Right atrium auricular region (tissue), 2 donors: ENCODE measurements at regions not wholly inside any gene's neighbourhood (a gene's known extent, or its start where the extent isn't known, plus 50 kb on each side); places are given as distances from the start of the nearest gene placed in this dataset.

ENCODE experiments used
- DNase-seq: peaks from one replicate; pipeline ENCODE4 v3.0.0-alpha.2; 2019; ENCODE audit warnings: low spot score
- H3K27ac ChIP-seq, 2 donors: fragments of 200-600 bp; sonication (generic); 1 replicate in 1 of 2; 2 replicates in 1 of 2; pipeline ENCODE4 v1.5.1; 2016 to 2019
- H3K27me3 ChIP-seq, 2 donors: fragments of 200-600 bp; sonication (generic); one replicate each; pipeline versions ENCODE4 v1.5.1 to v1.6.0; 2017 to 2019
- H3K36me3 ChIP-seq: fragments of 200-600 bp; sonication (generic); one replicate; pipeline ENCODE4 v1.5.1; 2016
- H3K4me1 ChIP-seq, 2 donors: fragments of 200-600 bp; sonication (generic); one replicate each; pipeline versions ENCODE4 v1.5.1 to v1.6.0; 2017 to 2019
- H3K4me3 ChIP-seq, 2 donors: fragments of 200-600 bp; sonication (generic); 1 replicate in 1 of 2; 2 replicates in 1 of 2; pipeline ENCODE4 v1.5.1; 2017 to 2019; ENCODE audit warnings: mild to moderate bottlenecking in 1 of 2, moderate library complexity in 1 of 2
- H3K9me3 ChIP-seq, 2 donors: fragments of 200-600 bp; sonication (generic); one replicate each; pipeline ENCODE4 v1.5.1; 2019
- TF ChIP-seq, protein P1 (sequence below), 2 donors: fragments of 200-600 bp; sonication (generic); IDR thresholded peaks; one replicate each; pipeline ENCODE4 v1.5.1; 2019; ENCODE audit warnings: antibody characterized with exemption in 2 of 2

DNA sequence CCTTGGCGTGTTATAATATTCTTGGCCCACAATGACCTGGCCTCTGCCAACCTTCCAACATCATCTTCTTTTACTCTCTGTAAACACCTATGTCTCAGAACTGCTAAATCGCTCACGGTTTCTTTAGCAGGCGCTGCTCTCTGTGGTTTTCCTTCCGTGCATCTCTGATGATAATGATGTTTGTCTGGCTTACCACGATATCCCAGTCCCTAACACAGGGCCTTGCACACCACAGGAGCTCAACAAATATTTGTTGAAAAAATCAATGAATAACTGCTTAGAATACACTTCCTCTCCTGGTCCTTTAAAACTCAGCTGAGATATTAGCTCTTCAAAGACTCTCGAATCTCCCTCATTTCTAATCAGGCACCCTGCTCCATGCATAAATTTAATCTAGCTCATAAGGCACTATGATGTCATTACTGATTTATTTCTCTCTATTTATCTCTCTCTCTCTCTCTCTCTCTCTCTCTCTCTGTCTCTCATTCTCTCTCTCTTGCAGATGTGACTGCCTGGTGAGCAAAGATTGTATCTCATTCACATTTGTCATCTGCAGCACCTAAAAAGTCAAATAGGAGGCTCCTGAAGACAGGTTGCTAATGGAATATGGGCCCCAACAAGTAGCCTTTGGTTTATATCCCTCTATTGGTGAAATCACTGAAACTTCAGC lies 206.4 kb downstream of the NHLRC3 start:
- Histone ChIP-seq H3K27ac (no peak overlapping the region), H3K27me3 (no peaks in the 10 kb centered on the region), H3K36me3 (no peaks in the 10 kb centered on the region), H3K4me1 (no peaks in the 10 kb centered on the region), H3K4me3 (no peak overlapping the region), H3K9me3 (no peaks in the 10 kb centered on the region)
- DNase-seq = no peak
- TF ChIP-seq, protein P1, sequence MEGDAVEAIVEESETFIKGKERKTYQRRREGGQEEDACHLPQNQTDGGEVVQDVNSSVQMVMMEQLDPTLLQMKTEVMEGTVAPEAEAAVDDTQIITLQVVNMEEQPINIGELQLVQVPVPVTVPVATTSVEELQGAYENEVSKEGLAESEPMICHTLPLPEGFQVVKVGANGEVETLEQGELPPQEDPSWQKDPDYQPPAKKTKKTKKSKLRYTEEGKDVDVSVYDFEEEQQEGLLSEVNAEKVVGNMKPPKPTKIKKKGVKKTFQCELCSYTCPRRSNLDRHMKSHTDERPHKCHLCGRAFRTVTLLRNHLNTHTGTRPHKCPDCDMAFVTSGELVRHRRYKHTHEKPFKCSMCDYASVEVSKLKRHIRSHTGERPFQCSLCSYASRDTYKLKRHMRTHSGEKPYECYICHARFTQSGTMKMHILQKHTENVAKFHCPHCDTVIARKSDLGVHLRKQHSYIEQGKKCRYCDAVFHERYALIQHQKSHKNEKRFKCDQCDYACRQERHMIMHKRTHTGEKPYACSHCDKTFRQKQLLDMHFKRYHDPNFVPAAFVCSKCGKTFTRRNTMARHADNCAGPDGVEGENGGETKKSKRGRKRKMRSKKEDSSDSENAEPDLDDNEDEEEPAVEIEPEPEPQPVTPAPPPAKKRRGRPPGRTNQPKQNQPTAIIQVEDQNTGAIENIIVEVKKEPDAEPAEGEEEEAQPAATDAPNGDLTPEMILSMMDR (IDR thresholded peaks at IDR 0.05) = no peak

DNA sequence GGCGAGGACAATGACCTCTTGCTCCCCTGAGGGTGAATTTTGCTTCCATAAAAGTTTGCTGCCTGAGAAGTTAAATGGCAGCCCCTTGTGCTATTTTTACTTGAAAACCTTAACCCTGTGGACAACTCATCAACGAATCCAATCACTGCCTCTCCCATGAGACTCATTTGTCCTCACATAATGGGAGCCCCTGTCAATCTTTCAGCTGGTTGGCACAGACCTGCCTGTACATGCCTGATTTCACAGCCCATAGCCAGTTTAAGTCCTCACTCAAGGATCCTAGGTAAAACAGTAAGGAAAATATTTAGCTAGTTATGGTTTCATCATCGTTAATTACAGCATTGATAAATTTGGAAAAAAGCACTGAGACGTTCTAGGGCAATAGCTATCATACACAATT lies 207.4 kb downstream of the NHLRC3 start:
- Histone ChIP-seq H3K9me3 (no peaks in the 10 kb centered on the region), H3K4me3 (no peak overlapping the region), H3K27ac (no peak overlapping the region), H3K36me3 (no peaks in the 10 kb centered on the region), H3K4me1 (peaks cover 0 to 4% of the 10 kb centered on the region in 2 donors), H3K27me3 (no peaks in the 10 kb centered on the region)
- TF ChIP-seq, protein P1 (IDR thresholded peaks at IDR 0.05) = no peak
- no peak for DNase-seq

DNA sequence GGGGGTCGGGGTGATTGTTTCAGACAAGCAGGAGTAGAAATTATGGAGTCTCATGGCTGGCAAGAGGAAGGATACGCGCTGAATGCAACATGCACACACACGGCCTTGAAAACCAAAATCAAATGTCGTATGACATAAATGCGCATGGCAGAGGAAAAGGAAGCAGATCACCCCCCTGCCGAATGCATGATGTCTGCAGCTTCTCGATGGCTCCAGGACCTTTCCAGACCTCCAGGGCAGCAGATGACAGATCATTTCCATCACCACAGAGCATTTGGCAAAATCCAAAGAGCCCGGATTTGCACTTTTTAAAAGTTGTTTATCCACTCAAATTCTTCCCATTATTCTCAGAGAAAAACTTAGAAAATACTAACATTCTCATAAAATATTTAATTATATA lies 211.7 kb downstream of the NHLRC3 start:
- no peak overlapping the region for H3K27ac ChIP-seq
- TF ChIP-seq, protein P1 (IDR thresholded peaks at IDR 0.05) = no peak
- no peaks in the 10 kb centered on the region for H3K36me3 ChIP-seq
- H3K4me3 ChIP-seq = no peak overlapping the region
- DNase-seq = no peak
- H3K27me3 ChIP-seq = no peaks in the 10 kb centered on the region
- peaks cover 0 to 18% of the 10 kb centered on the region in 2 donors for H3K4me1 ChIP-seq
- no peaks in the 10 kb centered on the region for H3K9me3 ChIP-seq

DNA sequence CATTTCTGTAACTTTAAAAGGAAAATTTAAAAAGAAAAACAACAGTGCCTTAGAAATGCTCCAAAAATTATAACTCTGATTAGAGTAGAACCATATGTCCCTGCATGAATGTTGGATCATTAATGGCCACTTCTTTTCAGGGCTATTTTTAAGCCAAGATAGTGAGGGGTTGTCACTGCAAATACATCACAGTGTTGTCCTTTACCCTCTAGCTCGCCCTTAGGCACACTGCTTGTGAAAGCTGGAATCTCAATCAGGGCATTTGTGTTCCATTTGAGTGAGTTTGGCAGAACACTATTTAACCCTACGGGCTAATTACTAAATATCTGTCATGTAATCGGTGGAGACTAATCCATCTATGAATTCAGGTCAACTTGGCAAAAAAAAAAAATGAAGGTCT lies 212.2 kb downstream of the NHLRC3 start:
- DNase-seq = no peak
- H3K27ac ChIP-seq = no peak overlapping the region
- H3K4me1 ChIP-seq = peaks cover 0 to 20% of the 10 kb centered on the region in 2 donors
- H3K4me3 ChIP-seq = no peak overlapping the region
- no peaks in the 10 kb centered on the region for H3K27me3 ChIP-seq
- TF ChIP-seq, protein P1 (IDR thresholded peaks at IDR 0.05) = no peak
- no peaks in the 10 kb centered on the region for H3K9me3 ChIP-seq
- no peaks in the 10 kb centered on the region for H3K36me3 ChIP-seq

DNA sequence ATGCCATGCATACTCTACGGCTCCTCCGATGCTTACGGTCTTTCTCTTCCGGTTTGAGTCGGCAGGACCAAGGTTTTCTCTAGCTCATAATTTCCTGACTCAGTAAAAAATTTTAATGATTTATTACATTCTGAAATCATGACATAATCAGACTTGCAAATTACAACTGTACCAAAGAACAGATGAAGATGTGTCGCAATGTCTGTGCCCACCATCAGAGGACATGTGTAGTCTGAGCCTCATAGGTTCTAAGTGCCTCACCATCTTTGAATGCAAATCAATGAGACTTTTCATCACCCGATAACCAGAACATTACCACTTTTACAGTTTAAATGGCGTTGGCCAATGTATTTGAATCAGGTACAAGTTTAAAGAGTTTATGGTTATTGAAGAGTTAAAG lies 213.1 kb downstream of the NHLRC3 start:
- H3K36me3 ChIP-seq = no peaks in the 10 kb centered on the region
- no peak overlapping the region for H3K4me3 ChIP-seq
- H3K9me3 ChIP-seq = no peaks in the 10 kb centered on the region
- H3K27me3 ChIP-seq = no peaks in the 10 kb centered on the region
- TF ChIP-seq, protein P1 (IDR thresholded peaks at IDR 0.05) = no peak
- DNase-seq = no peak
- peaks cover 0 to 25% of the 10 kb centered on the region in 2 donors for H3K4me1 ChIP-seq
- no peak overlapping the region for H3K27ac ChIP-seq

DNA sequence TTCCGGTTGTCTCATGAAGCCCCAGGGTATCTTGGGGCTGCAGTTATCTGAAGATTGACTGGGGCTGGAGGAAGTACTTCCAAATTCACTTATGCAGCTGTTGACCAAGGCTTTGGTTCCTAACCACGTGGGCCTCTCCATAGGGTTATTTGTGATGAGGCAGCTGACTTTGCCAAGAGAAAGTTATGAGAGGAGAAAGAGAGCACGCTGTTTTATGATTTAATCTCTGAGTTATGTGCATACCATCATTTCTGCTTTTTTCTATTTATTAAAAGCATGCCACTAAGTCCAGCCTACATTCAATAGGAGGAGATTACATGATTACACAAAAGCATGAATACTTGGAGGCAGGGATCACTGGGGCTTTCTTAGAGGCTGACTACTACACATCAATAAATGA lies 215.5 kb downstream of the NHLRC3 start:
- no peak for DNase-seq
- no peak overlapping the region for H3K4me3 ChIP-seq
- no peaks in the 10 kb centered on the region for H3K36me3 ChIP-seq
- no peaks in the 10 kb centered on the region for H3K9me3 ChIP-seq
- TF ChIP-seq, protein P1 (IDR thresholded peaks at IDR 0.05) = no peak
- peaks cover 0 to 46% of the 10 kb centered on the region in 2 donors for H3K4me1 ChIP-seq
- H3K27ac ChIP-seq = no peak overlapping the region
- H3K27me3 ChIP-seq = no peaks in the 10 kb centered on the region
